A549 (cell line): ENCODE measurements at regions not wholly inside any gene's neighbourhood (a gene's known extent, or its start where the extent isn't known, plus 50 kb on each side); places are given as distances from the start of the nearest gene placed in this dataset.

Source experiments
- ATAC-seq, 2 experiments: fragments of 200-7000 bp in 1 of 2; fragments of >200 bp in 1 of 2; cut with Nextera tagmentation in 1 of 2; cut with Tn5 transposase in 1 of 2; 3 replicates each; pipeline versions ENCODE4 v1.8.0 to v1.9.1; 2018 to 2020; ENCODE audit warnings: mild to moderate bottlenecking in 1 of 2, moderate library complexity in 1 of 2
- CTCF ChIA-PET: fragments of 300-600 bp; sonication (Branson Sonifier 250); formaldehyde crosslinking; extraction: SDS; loops from one replicate; lab custom pipeline; 2021; ENCODE audit warnings: antibody characterized with exemption, inconsistent platforms; lab: Yijun Ruan, JAX
- POLR2A ChIA-PET: fragments of 350-600 bp; formaldehyde crosslinking; extraction: SDS; loops from one replicate; lab custom pipeline; 2021; ENCODE audit warnings: antibody characterized with exemption, inconsistent platforms; lab: Yijun Ruan, JAX
- DNase-seq, 2 experiments: peaks; one replicate each; pipeline versions ENCODE4 v3.0.0 to v3.0.0-alpha.2; 2011 to 2016; ENCODE audit warnings: low read depth in 1 of 2, low spot score in 1 of 2
- FAIRE-seq: peaks from 2 replicates; lab custom pipeline; 2011; peaks lifted over from hg19 to GRCh38; lab: Jason Lieb, UNC
- H3K27ac ChIP-seq, 2 experiments: fragments of >200 bp; sonication (Bioruptor Twin); formaldehyde crosslinking; 3 replicates each; pipeline ENCODE4 v1.5.1; 2016 to 2017
- H3K4me1 ChIP-seq: fragments of >200 bp; sonication (Bioruptor Twin); formaldehyde crosslinking; 3 replicates; pipeline ENCODE4 v1.6.1; 2016
- H3K4me2 ChIP-seq: fragments of >200 bp; sonication (Bioruptor Twin); formaldehyde crosslinking; 3 replicates; pipeline ENCODE4 v1.6.1; 2016
- H3K4me3 ChIP-seq: fragments of >200 bp; sonication (Bioruptor Twin); formaldehyde crosslinking; 3 replicates; pipeline ENCODE4 v1.5.1; 2016
- H3K9me3 ChIP-seq: fragments of >200 bp; sonication (Bioruptor Twin); formaldehyde crosslinking; 3 replicates; pipeline ENCODE4 v1.6.1; 2016
- BHLHE40 ChIP-seq: IDR thresholded peaks from 2 replicates; pipeline ENCODE4 v1.6.1; 2012; ENCODE audit warnings: low read depth, low read length, inconsistent platforms
- CBX2 ChIP-seq: fragments of 200-600 bp; sonication (generic); IDR thresholded peaks from 2 replicates; pipeline ENCODE4 v1.6.1; 2016; ENCODE audit warnings: low read depth, mild to moderate bottlenecking, borderline replicate concordance
- CHD2 ChIP-seq: fragments of 150-350 bp; IDR thresholded peaks from 2 replicates; pipeline ENCODE4 v1.6.1; 2014; ENCODE audit warnings: low read length; ENCODE audit not compliant: partially characterized antibody
- FOSL2 ChIP-seq, 2 experiments: fragments of 450-650 bp in 1 of 2; fragments of >200 bp in 1 of 2; sonication (Bioruptor Twin) in 1 of 2; formaldehyde crosslinking; IDR thresholded peaks; 2 replicates each; pipeline versions ENCODE4 v1.5.0 to v1.6.1; 2016 to 2020; ENCODE audit warnings: mild to moderate bottlenecking in 1 of 2, moderate library complexity in 1 of 2
- HOXB5 ChIP-seq: fragments of 250-450 bp; sonication (Bioruptor Pico); IDR thresholded peaks from 2 replicates; pipeline ENCODE4 v1.5.0; 2020; ENCODE audit warnings: mild to moderate bottlenecking, moderate library complexity
- KDM5A ChIP-seq: fragments of 200-600 bp; sonication (generic); IDR thresholded peaks from 2 replicates; pipeline ENCODE4 v1.6.1; 2016; ENCODE audit warnings: antibody characterized with exemption, mild to moderate bottlenecking
- MAFK ChIP-seq: fragments of 450-650 bp; IDR thresholded peaks from 2 replicates; pipeline ENCODE4 v1.6.1; 2014; ENCODE audit not compliant: partially characterized antibody
- MAZ ChIP-seq: fragments of 150-350 bp; IDR thresholded peaks from 2 replicates; pipeline ENCODE4 v1.6.1; 2014; ENCODE audit warnings: antibody characterized with exemption, low read depth, low read length, borderline replicate concordance
- MYC ChIP-seq: IDR thresholded peaks from 2 replicates; pipeline ENCODE4 v1.6.1; 2012; ENCODE audit warnings: mild to moderate bottlenecking, inconsistent platforms, low read length, improper control_type of control experiment, borderline replicate concordance
- NPAS2 ChIP-seq: fragments of 250-450 bp; sonication (Bioruptor Pico); IDR thresholded peaks from 2 replicates; pipeline ENCODE4 v1.8.0; 2022; ENCODE audit warnings: mild to moderate bottlenecking, moderate library complexity, borderline replicate concordance
- POLR2AphosphoS2 ChIP-seq: conservative IDR thresholded peaks from 2 replicates; pipeline ENCODE4 v1.6.1; 2012; ENCODE audit warnings: low read length, improper control_type of control experiment, inconsistent platforms
- RCOR1 ChIP-seq: fragments of 150-350 bp; IDR thresholded peaks from 2 replicates; pipeline ENCODE4 v1.6.1; 2014; ENCODE audit warnings: antibody characterized with exemption, low read length, low read depth
- ZC3H11A ChIP-seq: fragments of 450-650 bp; IDR thresholded peaks from 2 replicates; pipeline ENCODE4 v1.6.1; 2014; ENCODE audit warnings: antibody characterized with exemption, mild to moderate bottlenecking
- ZFP36 ChIP-seq: fragments of 450-650 bp; IDR thresholded peaks from 2 replicates; pipeline ENCODE4 v1.6.1; 2014; ENCODE audit warnings: borderline replicate concordance; ENCODE audit not compliant: partially characterized antibody
- ZNF302 ChIP-seq: fragments of 250-450 bp; sonication (Bioruptor Pico); IDR thresholded peaks from 2 replicates; pipeline ENCODE4 v1.9.0; 2021; ENCODE audit warnings: inconsistent platforms, mild to moderate bottlenecking, moderate library complexity
- ZSCAN20 ChIP-seq: fragments of 250-450 bp; sonication (Bioruptor Pico); IDR thresholded peaks from 2 replicates; pipeline ENCODE4 v1.8.0; 2022; ENCODE audit warnings: mild to moderate bottlenecking, moderate library complexity
- WGBS: methylation state at CpG from one replicate; pipeline ENCODE4 v1.1.6; 2017; ENCODE audit errors: missing lambda C conversion rate; 5-methylcytosine and 5-hydroxymethylcytosine counted together
- TF ChIP-seq, protein P1 (sequence below): IDR thresholded peaks from 2 replicates; pipeline ENCODE4 v1.6.1; 2012; ENCODE audit warnings: low read depth, borderline replicate concordance
- TF ChIP-seq, protein P2 (sequence below): fragments of >200 bp; sonication (Bioruptor Twin); formaldehyde crosslinking; IDR thresholded peaks from 3 replicates; pipeline ENCODE4 v1.5.1; 2016
- TF ChIP-seq, protein P3 (sequence below): fragments of 450-650 bp; IDR thresholded peaks from 2 replicates; pipeline ENCODE4 v1.6.1; 2014; ENCODE audit warnings: antibody characterized with exemption
- TF ChIP-seq, protein P4 (sequence below): fragments of >200 bp; sonication (Bioruptor Twin); formaldehyde crosslinking; IDR thresholded peaks from 2 replicates; pipeline ENCODE4 v1.6.1; 2016
- TF ChIP-seq, protein P5 (sequence below): fragments of 150-350 bp; IDR thresholded peaks from 2 replicates; pipeline ENCODE4 v1.6.1; 2014; ENCODE audit warnings: low read depth, mild to moderate bottlenecking, low read length

DNA sequence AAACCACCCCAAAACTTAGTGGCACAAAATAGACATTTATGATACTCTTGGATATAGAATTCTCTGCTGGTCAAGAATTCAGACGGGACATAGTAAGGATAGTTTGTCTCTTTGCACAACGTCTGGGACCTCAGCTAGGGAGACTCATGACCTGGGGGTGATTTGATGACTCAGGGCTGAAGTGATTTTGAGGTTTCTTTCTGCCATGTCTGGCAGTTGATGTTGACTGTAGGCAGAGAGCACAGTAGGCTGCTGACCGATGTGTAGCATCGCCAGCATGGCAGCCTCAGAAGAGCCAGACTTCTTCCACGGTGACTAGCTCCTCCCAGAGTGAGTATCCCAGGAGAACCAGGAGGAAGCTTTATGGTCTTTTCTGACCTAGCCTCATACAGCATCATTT is 88.9 kb upstream of the FRMD6 start:
- Histone ChIP-seq H3K4me3 (no peak overlapping the region), H3K4me1 (peaks cover 21% of the 10 kb centered on the region), H3K4me2 (no peak overlapping the region), H3K9me3 (no peaks in the 10 kb centered on the region), H3K27ac (no peak overlapping the region)
- DNase-seq = peak in 1 of 2 experiments; percentile 32
- POLR2A ChIA-PET = no interaction called here
- peak; percentile 47 to 54; a peak in 3 of 6 replicates for ATAC-seq
- CTCF ChIA-PET = interaction anchor here (0.8 to 2.2 kb wide), 9 partner anchors 8 to 279 kb away, joined by 3 to 6 read pairs (median 4); no protein-coding TSS in a partner anchor
- no peak for TF ChIP-seq FOSL2 (IDR thresholded peaks at IDR 0.05)
- 0 out of 2 replicates have a peak, but pooled peaks have one; percentile 12 for TF ChIP-seq FOSL2 (CRISPR knock-in tag; IDR thresholded peaks at IDR 0.05)
- peak; percentile 25 for TF ChIP-seq MAFK
- no peak for TF ChIP-seq ZNF302 (CRISPR knock-in tag)
- TF ChIP-seq, protein P1, sequence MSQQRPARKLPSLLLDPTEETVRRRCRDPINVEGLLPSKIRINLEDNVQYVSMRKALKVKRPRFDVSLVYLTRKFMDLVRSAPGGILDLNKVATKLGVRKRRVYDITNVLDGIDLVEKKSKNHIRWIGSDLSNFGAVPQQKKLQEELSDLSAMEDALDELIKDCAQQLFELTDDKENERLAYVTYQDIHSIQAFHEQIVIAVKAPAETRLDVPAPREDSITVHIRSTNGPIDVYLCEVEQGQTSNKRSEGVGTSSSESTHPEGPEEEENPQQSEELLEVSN = no peak
- no peak for FAIRE-seq
- WGBS = 59% methylated on average over 5 of the region's 5 CpGs

DNA sequence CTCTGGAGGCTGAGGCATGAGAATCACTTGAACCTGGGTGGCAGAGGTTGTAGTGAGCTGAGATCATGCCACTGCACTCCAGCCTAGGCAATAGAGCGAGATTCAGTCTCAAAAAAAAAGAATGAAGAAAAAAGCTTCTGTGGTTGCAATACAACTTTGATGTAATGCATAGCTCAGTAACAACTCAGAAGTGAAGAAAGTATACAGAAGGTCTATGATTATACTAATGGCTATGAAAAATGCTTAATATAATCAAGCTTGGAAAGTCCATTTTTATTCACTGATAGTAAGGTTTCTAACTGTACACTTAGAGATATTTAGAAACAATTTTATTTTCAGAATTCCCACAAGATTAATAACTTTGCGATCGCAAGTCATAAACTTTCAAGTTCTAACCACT is 88.2 kb upstream of the FRMD6 start:
- Histone ChIP-seq H3K9me3 (no peaks in the 10 kb centered on the region), H3K27ac (0 out of 6 replicates have a peak overlapping the region, but pooled peaks of 1 of the 2 experiments have one; percentile 4), H3K4me3 (no peak overlapping the region), H3K4me1 (peaks cover 21% of the 10 kb centered on the region), H3K4me2 (no peak overlapping the region)
- ChIA-PET CTCF (interaction anchor here (0.6 to 2.2 kb wide), 11 partner anchors 8 to 277 kb away, joined by 3 to 6 read pairs (median 3); no protein-coding TSS in a partner anchor), POLR2A (interaction anchor here (1.5 kb wide), 1 partner anchor 88 kb away, joined by 3 read pairs; the partner anchor contains the start of gene FRMD6)
- DNase-seq = no peak
- TF ChIP-seq CHD2 (no peak), BHLHE40 (no peak), MAZ (no peak), ZFP36 (no peak), POLR2AphosphoS2 (no peak), MAFK (no peak), HOXB5 (CRISPR knock-in tag) (no peak), ZC3H11A (no peak), FOSL2 (IDR thresholded peaks at IDR 0.05) (no peak), FOSL2 (CRISPR knock-in tag; IDR thresholded peaks at IDR 0.05) (no peak), RCOR1 (no peak), ZNF302 (CRISPR knock-in tag) (no peak), MYC (no peak), KDM5A (no peak), ZSCAN20 (no peak), CBX2 (no peak), NPAS2 (CRISPR knock-in tag) (no peak)
- TF ChIP-seq, protein P2, sequence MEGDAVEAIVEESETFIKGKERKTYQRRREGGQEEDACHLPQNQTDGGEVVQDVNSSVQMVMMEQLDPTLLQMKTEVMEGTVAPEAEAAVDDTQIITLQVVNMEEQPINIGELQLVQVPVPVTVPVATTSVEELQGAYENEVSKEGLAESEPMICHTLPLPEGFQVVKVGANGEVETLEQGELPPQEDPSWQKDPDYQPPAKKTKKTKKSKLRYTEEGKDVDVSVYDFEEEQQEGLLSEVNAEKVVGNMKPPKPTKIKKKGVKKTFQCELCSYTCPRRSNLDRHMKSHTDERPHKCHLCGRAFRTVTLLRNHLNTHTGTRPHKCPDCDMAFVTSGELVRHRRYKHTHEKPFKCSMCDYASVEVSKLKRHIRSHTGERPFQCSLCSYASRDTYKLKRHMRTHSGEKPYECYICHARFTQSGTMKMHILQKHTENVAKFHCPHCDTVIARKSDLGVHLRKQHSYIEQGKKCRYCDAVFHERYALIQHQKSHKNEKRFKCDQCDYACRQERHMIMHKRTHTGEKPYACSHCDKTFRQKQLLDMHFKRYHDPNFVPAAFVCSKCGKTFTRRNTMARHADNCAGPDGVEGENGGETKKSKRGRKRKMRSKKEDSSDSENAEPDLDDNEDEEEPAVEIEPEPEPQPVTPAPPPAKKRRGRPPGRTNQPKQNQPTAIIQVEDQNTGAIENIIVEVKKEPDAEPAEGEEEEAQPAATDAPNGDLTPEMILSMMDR = no peak
- TF ChIP-seq, protein P3, sequence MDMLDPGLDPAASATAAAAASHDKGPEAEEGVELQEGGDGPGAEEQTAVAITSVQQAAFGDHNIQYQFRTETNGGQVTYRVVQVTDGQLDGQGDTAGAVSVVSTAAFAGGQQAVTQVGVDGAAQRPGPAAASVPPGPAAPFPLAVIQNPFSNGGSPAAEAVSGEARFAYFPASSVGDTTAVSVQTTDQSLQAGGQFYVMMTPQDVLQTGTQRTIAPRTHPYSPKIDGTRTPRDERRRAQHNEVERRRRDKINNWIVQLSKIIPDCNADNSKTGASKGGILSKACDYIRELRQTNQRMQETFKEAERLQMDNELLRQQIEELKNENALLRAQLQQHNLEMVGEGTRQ = no peak
- TF ChIP-seq, protein P4, sequence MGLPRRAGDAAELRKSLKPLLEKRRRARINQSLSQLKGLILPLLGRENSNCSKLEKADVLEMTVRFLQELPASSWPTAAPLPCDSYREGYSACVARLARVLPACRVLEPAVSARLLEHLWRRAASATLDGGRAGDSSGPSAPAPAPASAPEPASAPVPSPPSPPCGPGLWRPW = no peak
- TF ChIP-seq, protein P5, sequence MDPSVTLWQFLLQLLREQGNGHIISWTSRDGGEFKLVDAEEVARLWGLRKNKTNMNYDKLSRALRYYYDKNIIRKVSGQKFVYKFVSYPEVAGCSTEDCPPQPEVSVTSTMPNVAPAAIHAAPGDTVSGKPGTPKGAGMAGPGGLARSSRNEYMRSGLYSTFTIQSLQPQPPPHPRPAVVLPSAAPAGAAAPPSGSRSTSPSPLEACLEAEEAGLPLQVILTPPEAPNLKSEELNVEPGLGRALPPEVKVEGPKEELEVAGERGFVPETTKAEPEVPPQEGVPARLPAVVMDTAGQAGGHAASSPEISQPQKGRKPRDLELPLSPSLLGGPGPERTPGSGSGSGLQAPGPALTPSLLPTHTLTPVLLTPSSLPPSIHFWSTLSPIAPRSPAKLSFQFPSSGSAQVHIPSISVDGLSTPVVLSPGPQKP = no peak
- WGBS = 95% methylated on average over 3 of the region's 3 CpGs
- no peak for ATAC-seq
- no peak for FAIRE-seq
